ENCODE measurements at regions not wholly inside any gene's neighbourhood (a gene's known extent, or its start where the extent isn't known, plus 50 kb on each side); places are given as distances from the start of the nearest gene placed in this dataset.

DNA sequence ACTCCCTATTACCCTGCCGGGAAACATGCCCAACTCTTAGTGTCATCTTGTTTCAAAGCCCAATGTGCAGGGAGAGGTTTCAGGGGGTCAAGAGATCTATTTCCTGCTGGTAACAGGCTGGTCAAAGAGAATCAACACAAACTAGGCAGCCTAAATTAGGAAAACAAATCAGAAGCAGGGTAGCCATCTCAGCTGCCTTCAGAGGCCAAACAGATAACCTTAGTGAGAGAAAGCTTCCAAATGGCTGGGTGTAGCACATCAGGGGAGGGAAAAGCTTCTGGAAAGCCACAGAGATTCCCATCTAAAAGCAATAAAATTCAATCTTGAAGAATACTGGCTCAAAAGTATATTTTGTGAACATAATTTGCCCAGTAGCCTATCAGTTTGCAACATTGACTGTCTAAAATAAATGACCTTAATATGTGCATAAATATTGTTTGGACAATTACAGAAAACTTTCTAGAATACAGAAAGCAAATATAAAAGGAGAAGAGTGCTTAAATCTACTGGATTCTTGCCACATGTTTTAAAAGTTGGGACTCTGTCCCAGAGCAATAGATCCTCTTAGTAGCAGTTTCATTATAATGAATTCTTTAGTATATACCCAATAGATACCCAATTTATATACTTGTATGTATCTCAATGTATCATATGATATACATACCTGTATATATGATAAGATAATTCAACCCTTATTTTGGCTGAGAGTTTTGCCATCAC lies 371.9 kb upstream of the RARB start:
- FAIRE-seq = no peak

GRCh38 chr3:25056803-25057351 lies 371.2 kb upstream of the RARB start:
- no peak for FAIRE-seq

DNA sequence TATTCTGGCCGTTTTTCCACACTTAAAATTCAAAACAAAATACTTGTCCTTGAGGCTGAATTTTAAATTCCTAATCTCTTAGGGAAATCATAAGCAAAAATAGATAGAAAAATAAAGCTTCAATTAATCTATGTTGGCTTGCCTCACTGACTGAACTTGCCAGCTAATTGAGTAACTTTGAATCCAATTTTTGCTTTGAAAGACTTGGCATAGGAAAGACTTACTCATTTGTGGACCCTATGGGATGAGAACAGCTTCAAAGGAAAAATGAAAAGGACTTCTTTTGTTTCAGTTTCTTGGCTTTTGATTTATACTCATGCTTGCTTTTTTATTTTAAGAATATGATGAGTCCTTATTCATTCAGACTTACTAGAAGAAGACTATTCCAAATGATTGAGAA lies 370.7 kb upstream of the RARB start:
- FAIRE-seq = no peak

GRCh38 chr3:25064681-25065080 lies 363.4 kb upstream of the RARB start:
- no peak for FAIRE-seq

DNA sequence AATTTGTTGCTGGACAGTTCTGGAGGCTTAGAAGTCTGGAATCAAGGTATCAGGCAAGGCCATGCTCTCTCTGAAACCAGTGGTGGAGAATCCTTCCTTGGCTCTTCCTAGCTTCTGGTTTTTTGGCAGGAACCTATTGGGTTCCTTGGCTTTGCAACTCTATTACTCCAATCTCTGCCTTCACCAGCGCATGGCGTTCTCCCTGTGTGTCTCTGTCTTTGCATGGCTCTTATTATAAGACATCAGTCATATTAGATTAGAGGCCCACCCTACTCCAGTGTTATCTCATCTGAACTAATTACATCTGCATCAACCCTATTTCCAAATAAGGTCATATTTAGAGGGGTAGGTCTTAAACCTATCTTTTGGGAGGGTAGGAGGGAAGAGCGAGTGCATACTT lies 358.1 kb upstream of the RARB start:
- no peak for FAIRE-seq

DNA sequence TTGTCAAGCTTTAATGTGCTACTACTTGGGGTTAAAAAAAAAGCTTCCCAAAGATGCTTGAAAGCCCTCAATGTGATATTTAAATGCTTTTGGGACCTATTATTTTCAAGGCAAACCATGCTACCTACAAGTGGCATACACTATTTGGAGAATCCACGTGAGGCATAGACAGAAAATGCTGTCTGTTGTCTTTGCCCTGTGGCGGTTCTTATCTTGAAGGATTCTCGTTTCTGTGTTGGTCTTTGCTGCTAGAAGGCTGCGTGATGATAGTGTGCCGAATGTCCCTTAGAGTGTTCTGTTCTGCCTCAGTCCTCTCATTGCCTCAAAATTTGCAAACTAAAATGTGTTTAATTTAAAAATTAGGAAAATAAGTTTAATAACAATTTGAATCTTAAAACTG lies 356.2 kb upstream of the RARB start:
- no peak for FAIRE-seq

DNA sequence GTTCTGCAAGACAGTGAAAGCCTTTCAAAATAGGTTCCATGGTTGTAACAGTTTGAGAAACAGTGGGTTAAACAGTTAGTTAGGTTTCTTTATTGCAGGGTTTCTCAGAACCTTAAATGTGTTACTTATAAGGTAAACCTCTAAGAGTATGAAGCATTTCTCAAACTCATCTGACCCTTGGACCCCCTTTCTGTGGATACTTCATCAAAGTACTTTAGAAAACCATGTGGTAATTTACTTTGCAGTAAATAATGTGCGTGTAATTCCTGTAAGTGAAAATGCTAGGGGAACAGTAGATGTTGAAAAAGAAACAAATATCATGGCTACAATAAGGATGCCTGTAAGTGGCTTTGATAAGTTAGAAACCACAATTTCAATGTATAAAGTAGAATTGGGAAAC lies 354.6 kb upstream of the RARB start:
- FAIRE-seq = no peak

DNA sequence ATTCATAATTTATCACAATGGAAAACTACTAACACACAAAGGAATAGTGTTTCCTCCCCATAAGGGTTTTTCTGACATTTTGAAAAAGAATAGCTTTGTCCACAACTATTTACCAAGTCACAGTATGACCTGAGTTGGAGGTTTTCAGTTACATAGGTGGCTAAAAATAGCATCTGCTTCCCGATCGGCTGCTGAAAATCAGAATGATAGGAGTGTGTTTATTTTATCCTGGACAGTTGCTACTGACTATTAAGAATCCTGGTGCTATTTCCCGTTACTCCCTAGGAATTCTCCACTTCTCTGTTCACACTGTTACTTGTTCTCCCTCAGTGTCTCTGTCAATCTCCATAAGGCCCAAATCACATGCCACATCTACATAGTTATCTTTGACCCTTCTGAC lies 353.9 kb upstream of the RARB start:
- no peak for FAIRE-seq

DNA sequence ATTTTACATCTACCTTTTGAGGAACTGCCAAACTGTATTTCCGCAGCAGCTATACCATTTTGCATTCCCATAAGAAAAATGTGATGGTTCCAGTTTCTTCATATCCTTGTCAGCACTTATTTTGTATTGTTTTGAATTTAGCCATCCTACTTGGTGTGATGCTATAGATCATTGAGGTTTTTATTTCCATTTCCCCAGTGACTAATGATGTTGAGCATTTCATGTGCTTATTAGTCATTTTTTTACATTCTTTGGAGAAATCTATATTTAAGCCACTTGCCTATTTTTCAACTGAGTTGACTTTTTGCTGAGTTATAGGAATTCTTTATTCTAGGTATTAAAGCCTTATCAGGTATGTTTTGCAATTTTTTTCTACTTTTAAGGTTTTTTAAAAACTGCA lies 347.6 kb upstream of the RARB start:
- no peak for FAIRE-seq

- FAIRE-seq = no peak
These were observed 344.0 kb upstream of the RARB start for GRCh38 chr3:25084016-25084415.

DNA sequence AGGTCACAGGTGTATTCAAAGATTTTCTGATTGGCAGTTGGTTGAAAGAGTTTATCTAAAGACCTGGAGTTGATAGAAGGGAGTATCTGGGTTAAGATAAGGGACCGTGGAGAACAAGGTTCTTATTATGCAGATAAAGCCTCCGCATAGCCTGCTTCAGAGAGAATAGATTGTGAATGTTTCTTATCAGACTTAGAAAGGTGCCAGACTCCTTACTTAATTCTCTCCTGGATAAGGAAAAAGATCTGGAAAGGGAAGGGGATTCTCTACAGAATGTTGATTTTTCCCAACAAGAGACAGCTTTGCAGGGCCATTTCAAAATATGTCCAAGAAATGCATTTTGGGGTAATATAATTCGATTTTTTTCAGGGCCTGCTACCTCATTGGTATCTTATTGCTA lies 341.3 kb upstream of the RARB start:
- FAIRE-seq = no peak

- FAIRE-seq = no peak
These were observed 339.8 kb upstream of the RARB start for GRCh38 chr3:25088284-25088683.

DNA sequence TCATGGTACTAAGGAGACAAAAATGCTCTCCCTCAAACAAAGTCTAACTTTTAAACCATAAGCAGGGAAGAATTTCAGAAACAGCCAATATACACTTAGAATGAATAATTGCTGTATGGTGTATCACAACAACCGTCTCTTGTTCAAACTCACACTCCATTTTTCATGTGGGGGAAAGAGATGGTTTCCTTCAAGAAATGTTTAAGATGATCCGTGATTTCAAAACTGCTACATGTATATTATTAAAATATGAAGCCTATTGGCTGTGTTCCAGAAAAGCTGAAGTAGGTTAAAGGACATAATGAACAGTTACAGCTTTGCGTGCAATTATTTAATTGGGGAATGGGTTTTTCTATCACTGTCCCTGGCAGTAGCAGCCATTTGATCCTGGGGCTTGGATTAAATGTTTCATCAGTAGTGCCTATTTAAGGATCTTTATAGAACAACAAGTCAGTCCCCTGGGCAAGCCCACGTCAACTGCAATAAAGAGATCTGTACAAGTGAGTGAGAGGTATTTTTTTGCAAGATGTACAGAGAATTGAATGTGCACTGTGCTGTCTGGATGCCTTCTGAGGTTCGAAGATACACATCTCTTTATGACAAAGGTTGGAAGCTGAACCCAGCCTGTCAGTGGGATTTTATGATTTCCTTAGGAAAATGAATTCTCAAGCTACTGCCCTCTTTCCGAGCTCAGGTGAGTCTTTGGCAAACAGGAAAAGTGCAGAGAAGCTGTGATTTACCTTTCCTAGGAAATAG lies 337.2 kb upstream of the RARB start:
- no peak for FAIRE-seq

- no peak for FAIRE-seq
These were observed 336.1 kb upstream of the RARB start for GRCh38 chr3:25091934-25092333.

GRCh38 chr3:25094932-25095685 lies 333.0 kb upstream of the RARB start:
- FAIRE-seq = no peak

DNA sequence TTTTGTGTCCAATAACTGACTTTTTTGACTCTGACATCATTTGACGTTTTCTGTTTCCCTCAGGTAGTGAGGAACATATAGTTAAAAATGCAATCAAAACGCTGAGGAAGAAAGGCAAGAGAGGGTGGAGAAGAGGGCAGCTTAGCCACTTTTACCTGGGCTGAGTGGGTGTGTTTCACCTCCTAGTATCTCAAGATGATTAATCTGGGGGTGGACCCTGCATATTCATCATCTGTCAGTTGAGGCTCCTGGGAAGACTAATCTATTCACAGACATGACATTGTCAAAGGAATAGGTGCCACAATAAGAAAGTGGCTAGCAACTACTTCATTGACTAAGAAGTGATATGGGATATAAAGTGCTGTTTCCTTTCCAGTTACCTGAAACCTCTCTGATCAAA lies 331.5 kb upstream of the RARB start:
- no peak for FAIRE-seq

DNA sequence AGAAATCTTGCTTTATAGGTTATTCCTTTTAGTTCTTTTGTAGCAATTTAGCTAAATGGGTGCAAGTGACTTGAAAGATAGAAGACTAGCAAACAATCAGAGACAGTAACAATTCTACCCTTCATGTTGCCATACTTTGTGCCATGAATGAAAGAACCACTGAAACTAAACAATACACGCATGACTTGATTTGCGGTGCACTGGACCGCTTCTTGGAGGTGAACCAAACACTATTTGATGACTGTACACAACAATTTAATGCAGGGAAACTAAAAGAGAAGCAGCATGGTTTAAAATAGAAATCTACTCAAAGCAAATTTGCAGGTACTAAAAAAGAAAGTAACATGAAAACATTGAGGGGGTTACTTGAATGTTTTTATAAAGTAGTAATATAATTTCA lies 331.0 kb upstream of the RARB start:
- FAIRE-seq = no peak

DNA sequence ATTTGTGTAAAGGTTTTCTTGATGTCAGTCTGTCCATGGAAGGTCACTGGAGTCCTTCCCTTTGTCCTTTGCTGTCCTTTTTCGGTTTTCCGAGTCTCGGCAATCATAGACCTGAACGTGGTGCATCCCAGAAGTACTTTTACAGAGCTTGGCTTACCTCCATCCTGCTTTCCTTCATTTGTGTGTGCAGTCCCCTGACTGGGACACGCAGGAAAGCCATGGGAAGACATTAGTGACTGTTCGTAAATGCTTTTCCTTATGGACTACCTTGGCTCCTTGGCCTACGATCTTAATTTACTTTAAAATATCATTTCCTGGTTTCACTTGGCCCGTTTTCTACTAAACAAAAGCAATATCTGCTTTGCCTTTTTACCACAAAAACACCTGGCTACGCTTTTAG lies 328.4 kb upstream of the RARB start:
- FAIRE-seq = no peak

DNA sequence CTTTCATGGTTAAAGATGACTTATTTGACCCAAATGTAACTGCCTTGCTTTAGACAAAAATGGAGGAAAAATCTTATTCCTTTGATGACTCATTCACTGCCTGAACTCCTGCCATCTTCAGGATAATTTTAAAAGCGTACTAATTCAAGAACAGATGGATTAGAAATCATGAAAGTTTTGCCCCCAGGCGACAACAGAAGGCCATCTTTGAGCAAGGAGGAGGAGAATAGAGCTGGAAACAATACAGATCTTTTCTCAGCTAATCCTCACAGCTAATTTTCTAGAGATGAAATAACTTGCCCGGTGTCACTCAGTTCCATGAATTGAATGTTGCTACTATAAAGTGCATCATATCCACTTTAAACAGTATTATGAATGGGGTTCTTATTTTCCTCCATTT lies 324.7 kb upstream of the RARB start:
- FAIRE-seq = no peak

DNA sequence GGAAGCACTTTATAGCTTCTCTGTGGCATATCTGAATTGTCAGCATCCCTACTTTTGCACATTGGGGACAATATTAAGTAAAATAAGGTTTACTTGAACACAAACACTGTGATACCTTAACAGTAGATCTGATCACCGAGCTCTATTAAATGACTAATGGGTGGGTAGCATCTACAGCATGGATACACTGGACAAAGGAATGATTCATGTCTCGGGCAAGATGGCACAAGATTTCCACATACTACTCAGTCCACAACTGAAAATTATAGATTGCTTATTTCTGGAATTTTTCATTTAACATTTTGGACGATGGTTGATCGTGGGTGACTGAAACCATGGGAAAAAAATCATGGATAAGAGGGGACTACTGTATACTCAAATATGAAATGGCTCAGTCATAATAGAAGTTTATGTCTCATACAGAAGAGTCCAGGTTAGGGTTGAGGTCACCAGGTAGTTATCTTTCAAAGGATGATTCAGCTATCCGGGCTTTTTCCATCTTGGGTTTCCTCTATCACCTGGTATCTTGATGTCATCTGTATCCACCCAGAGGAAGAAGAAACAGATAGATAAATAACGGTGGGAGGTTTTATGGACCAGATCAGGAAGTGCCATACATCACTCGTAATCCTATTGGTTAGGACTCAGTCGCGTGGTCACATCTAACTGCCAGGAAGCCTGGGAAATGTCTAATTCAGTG lies 320.0 kb upstream of the RARB start:
- no peak for FAIRE-seq

DNA sequence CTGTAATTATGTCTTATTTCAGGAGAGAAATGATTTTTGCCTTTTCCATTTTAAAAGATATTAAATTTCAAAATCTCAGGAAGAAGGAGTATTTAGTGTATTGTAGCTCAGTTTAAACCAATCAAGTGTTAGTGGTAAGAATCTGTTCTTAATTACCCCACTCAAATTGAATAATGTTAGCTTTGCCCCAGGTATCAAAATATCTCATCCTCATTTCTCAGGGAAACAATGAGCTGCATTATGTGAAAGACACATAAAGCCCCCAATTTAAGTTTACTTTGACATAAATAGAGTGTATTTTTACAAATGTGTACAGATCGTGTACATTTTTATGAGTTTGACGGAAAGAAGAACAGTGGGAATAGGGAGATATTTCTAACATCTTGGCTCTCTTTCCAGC lies 317.4 kb upstream of the RARB start:
- FAIRE-seq = no peak

GRCh38 chr3:25113891-25114290 lies 314.2 kb upstream of the RARB start:
- FAIRE-seq = no peak

DNA sequence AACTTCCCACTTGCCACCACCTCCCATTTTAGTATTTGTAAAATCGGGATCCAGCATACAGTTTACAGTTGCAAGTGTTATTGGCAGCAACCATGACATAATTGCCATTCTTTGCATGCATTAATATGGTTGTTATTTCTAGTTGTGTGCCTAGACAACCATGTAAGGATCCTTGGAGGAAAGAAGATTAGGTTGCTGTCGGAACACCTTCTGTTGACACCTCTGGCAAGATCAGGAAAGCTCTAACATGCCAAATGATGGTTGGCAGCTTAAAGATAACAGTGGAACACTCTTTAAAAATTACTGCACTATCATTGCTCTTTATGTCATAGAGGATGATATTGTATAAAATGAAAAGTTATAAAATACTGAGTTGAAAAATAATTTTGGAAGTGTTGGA lies 313.5 kb upstream of the RARB start:
- no peak for FAIRE-seq
